Fibroblast of pulmonary artery (primary cell): ENCODE measurements at regions not wholly inside any gene's neighbourhood (a gene's known extent, or its start where the extent isn't known, plus 50 kb on each side); places are given as distances from the start of the nearest gene placed in this dataset.

Experiments
- DNase-seq: peaks from one replicate; pipeline ENCODE4 v3.0.0-alpha.2; 2010; ENCODE audit warnings: low read depth
- H3K4me3 ChIP-seq: replicated peaks from 2 replicates; pipeline ENCODE4 v1.5.1; 2011; ENCODE audit warnings: low read depth, mild to moderate bottlenecking, control low read depth, low read length, moderate library complexity
- CTCF ChIP-seq: IDR thresholded peaks from 2 replicates; pipeline ENCODE4 v1.5.1; 2011; ENCODE audit warnings: mild to moderate bottlenecking, control low read depth, low read length, inconsistent platforms; ENCODE audit errors: missing control alignments

- no peak for DNase-seq
- no peak overlapping the region for H3K4me3 ChIP-seq
- no peak for TF ChIP-seq CTCF
Measured at GRCh38 chr9:19583890-19584289, 175.1 kb downstream of the ACER2 start.

- DNase-seq, result no peak
- TF ChIP-seq CTCF, result no peak
Measured at GRCh38 chr9:19577411-19577810, 168.6 kb downstream of the ACER2 start.

GRCh38 chr9:19568946-19569345 is 160.1 kb downstream of the ACER2 start:
- no peak for TF ChIP-seq CTCF

More at GRCh38 chr9:19577411-19577810, 168.6 kb downstream of the ACER2 start:
- H3K4me3 ChIP-seq, result no peak overlapping the region

GRCh38 chr9:19564396-19565061 is 155.7 kb downstream of the ACER2 start:
- DNase-seq, result no peak
- H3K4me3 ChIP-seq, result no peak overlapping the region
- TF ChIP-seq CTCF, result no peak

More at GRCh38 chr9:19568946-19569345, 160.1 kb downstream of the ACER2 start:
- no peak overlapping the region for H3K4me3 ChIP-seq
- no peak for DNase-seq

- H3K4me3 ChIP-seq, result no peak overlapping the region
- DNase-seq, result no peak
- no peak for TF ChIP-seq CTCF
Measured at GRCh38 chr9:19555214-19555613, 146.4 kb downstream of the ACER2 start.

GRCh38 chr9:19554529-19554928 is 145.7 kb downstream of the ACER2 start:
- no peak overlapping the region for H3K4me3 ChIP-seq
- DNase-seq, result no peak
- no peak for TF ChIP-seq CTCF

GRCh38 chr9:19553441-19553840 is 144.6 kb downstream of the ACER2 start:
- no peak overlapping the region for H3K4me3 ChIP-seq
- TF ChIP-seq CTCF, result no peak
- no peak for DNase-seq
